ENCODE measurements at regions not wholly inside any gene's neighbourhood (a gene's known extent, or its start where the extent isn't known, plus 50 kb on each side); places are given as distances from the start of the nearest gene placed in this dataset.
A peak's percentile ranks its signal among the peaks of the same experiment; 100 is the strongest.

DNA sequence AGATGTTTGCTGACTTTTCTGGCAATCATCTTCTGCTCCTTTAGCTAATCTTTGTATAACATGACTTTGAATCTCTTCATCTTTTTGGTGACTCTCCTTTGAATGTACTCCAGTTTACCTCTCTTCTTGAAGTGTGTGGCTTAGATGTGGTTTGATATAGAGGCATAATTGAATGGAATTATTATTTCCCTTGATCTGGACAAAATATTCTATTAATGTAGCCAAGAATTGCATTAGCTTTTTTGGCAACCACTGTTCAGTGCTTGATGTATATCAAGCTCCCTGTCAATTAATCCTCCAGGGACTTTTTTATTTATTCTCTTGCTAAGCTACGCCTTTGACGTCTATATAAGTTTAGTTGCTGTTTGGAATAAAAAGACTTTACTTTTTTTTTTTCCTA lies 490.8 kb downstream of the PCDH20 start:
- H3K9me3 ChIP-seq (ENCODE audit: control insufficient read depth, low read depth, low read length) = no peaks in the 10 kb centered on the region
- DNase-seq (ENCODE audit: low read depth, low spot score) (no peak), FAIRE-seq (no peak)
- H3K27ac ChIP-seq (ENCODE audit: control insufficient read depth, insufficient read depth, low read length) = no peak overlapping the region
- no peak overlapping the region for H3K4me2 ChIP-seq (ENCODE audit: control insufficient read depth, extremely low read depth, insufficient read depth, low read depth, low read length)
- no peaks in the 10 kb centered on the region for H3K27me3 ChIP-seq (ENCODE audit: control insufficient read depth, extremely low read depth, insufficient read depth, low read length)
- H3K36me3 ChIP-seq (ENCODE audit: control insufficient read depth in 2 of 2, extremely low read depth in 1 of 2, insufficient read depth in 2 of 2, low read length in 2 of 2) = no peaks in the 10 kb centered on the region
- H4K20me1 ChIP-seq (ENCODE audit: control insufficient read depth, extremely low read depth, insufficient read depth, low read length) = no peaks in the 10 kb centered on the region
- H3K9ac ChIP-seq (ENCODE audit: control insufficient read depth, extremely low read depth, insufficient read depth, low read length) = no peak overlapping the region
- H3K4me1 ChIP-seq (ENCODE audit: control insufficient read depth, extremely low read depth, insufficient read depth, low read length) = peaks cover 16% of the 10 kb centered on the region
- TF ChIP-seq, protein P1, sequence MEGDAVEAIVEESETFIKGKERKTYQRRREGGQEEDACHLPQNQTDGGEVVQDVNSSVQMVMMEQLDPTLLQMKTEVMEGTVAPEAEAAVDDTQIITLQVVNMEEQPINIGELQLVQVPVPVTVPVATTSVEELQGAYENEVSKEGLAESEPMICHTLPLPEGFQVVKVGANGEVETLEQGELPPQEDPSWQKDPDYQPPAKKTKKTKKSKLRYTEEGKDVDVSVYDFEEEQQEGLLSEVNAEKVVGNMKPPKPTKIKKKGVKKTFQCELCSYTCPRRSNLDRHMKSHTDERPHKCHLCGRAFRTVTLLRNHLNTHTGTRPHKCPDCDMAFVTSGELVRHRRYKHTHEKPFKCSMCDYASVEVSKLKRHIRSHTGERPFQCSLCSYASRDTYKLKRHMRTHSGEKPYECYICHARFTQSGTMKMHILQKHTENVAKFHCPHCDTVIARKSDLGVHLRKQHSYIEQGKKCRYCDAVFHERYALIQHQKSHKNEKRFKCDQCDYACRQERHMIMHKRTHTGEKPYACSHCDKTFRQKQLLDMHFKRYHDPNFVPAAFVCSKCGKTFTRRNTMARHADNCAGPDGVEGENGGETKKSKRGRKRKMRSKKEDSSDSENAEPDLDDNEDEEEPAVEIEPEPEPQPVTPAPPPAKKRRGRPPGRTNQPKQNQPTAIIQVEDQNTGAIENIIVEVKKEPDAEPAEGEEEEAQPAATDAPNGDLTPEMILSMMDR (optimal IDR thresholded peaks at IDR 0.05 in 1 of 3, IDR thresholded peaks at IDR 0.05 in 1 of 3, conservative IDR thresholded peaks at IDR 0.05 in 1 of 3; ENCODE audit: extremely low read depth in 1 of 3, insufficient read depth in 2 of 3, low read length in 3 of 3) = no peak
- no peak for TF ChIP-seq EZH2 (IDR thresholded peaks at IDR 0.05; ENCODE audit: low read length)
- dilution Hi-C loops (cut with MboI; ENCODE audit: extremely low pct_ligation_motif_present, low sequenced_read_pairs) = no loop called here
- no peak overlapping the region for H2AFZ ChIP-seq (ENCODE audit: control insufficient read depth, low read length)
- H3K4me3 ChIP-seq (ENCODE audit: control insufficient read depth in 2 of 3, extremely low read depth in 1 of 3, insufficient read depth in 2 of 3, low read depth in 1 of 3, low read length in 3 of 3) = no peak overlapping the region
- no peaks in the 10 kb centered on the region for H3K79me2 ChIP-seq (ENCODE audit: control insufficient read depth, insufficient read depth, low read length)
- no peaks in the 10 kb centered on the region for H3K9me1 ChIP-seq (ENCODE audit: control insufficient read depth, extremely low read depth, insufficient read depth, low read length)

DNA sequence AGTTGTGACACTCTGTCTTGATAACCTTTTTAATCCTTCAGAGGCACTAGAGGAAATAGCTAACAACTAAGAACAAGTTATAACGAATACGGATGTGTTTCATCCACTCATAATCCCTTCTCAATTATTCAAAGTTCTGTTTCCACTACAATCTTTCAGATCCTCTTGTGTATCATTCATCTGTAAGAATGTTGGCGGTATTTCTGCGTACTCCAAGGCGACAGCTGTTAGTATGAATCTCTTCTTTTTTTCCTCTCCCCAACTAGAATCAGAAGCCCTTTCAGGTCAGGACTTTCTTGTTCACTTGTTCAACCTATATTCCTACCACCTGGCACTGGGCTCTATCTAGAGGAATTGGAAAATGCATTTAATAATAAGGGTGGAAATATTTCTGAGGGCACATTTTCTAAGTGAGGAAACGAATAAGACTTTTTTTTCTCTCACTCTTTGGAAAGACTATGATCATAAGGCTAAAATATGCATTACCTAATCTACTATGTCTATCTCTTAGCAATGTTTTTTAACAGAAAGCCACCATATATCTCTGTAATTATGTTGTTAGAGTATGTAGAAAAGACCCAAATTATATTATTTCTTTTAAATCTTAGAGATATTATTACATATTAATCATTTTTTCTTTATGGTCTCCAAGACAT lies 492.9 kb downstream of the PCDH20 start:
- H3K9me1 ChIP-seq (ENCODE audit: control insufficient read depth, extremely low read depth, insufficient read depth, low read length) = no peaks in the 10 kb centered on the region
- FAIRE-seq (peak; percentile 61), DNase-seq (ENCODE audit: low read depth, low spot score) (no peak)
- H3K79me2 ChIP-seq (ENCODE audit: control insufficient read depth, insufficient read depth, low read length) = no peaks in the 10 kb centered on the region
- H4K20me1 ChIP-seq (ENCODE audit: control insufficient read depth, extremely low read depth, insufficient read depth, low read length) = no peaks in the 10 kb centered on the region
- no peaks in the 10 kb centered on the region for H3K27me3 ChIP-seq (ENCODE audit: control insufficient read depth, extremely low read depth, insufficient read depth, low read length)
- H3K36me3 ChIP-seq (ENCODE audit: control insufficient read depth in 2 of 2, extremely low read depth in 1 of 2, insufficient read depth in 2 of 2, low read length in 2 of 2) = no peaks in the 10 kb centered on the region
- H3K27ac ChIP-seq (ENCODE audit: control insufficient read depth, insufficient read depth, low read length) = no peak overlapping the region
- no peaks in the 10 kb centered on the region for H3K9me3 ChIP-seq (ENCODE audit: control insufficient read depth, low read depth, low read length)
- H3K4me3 ChIP-seq (ENCODE audit: control insufficient read depth in 2 of 3, extremely low read depth in 1 of 3, insufficient read depth in 2 of 3, low read depth in 1 of 3, low read length in 3 of 3) = peak overlapping the region in 2 of 3 experiments; percentile 15 to 30
- H3K4me1 ChIP-seq (ENCODE audit: control insufficient read depth, extremely low read depth, insufficient read depth, low read length) = peaks cover 16% of the 10 kb centered on the region
- H2AFZ ChIP-seq (ENCODE audit: control insufficient read depth, low read length) = peak overlapping the region; percentile 78
- no peak overlapping the region for H3K9ac ChIP-seq (ENCODE audit: control insufficient read depth, extremely low read depth, insufficient read depth, low read length)
- no peak for TF ChIP-seq EZH2 (IDR thresholded peaks at IDR 0.05; ENCODE audit: low read length)
- TF ChIP-seq, protein P1 (optimal IDR thresholded peaks at IDR 0.05 in 1 of 3, IDR thresholded peaks at IDR 0.05 in 1 of 3, conservative IDR thresholded peaks at IDR 0.05 in 1 of 3; ENCODE audit: extremely low read depth in 1 of 3, insufficient read depth in 2 of 3, low read length in 3 of 3) = no peak
- dilution Hi-C loops (cut with MboI; ENCODE audit: extremely low pct_ligation_motif_present, low sequenced_read_pairs) = no loop called here
- H3K4me2 ChIP-seq (ENCODE audit: control insufficient read depth, extremely low read depth, insufficient read depth, low read depth, low read length) = peak overlapping the region; percentile 49
